GM18507 (cell line): ENCODE measurements at regions not wholly inside any gene's neighbourhood (a gene's known extent, or its start where the extent isn't known, plus 50 kb on each side); places are given as distances from the start of the nearest gene placed in this dataset.

Source experiments
- DNase-seq: peaks from one replicate; pipeline ENCODE4 v3.0.0; 2011; ENCODE audit warnings: low read depth; ENCODE audit not compliant: insufficient read length; ENCODE audit errors: extremely low spot score
- FAIRE-seq: peaks from 2 replicates; lab custom pipeline; 2011; peaks lifted over from hg19 to GRCh38; lab: Jason Lieb, UNC

- DNase-seq = no peak
- FAIRE-seq = no peak
Measured at GRCh38 chr10:44828508-44829142, 82.5 kb upstream of the TMEM72 start.

- DNase-seq = no peak
- no peak for FAIRE-seq
Measured at GRCh38 chr10:44829426-44829825, 81.7 kb upstream of the TMEM72 start.

- DNase-seq (no peak), FAIRE-seq (no peak)
Measured at GRCh38 chr10:44830022-44830421, 81.1 kb upstream of the TMEM72 start.

GRCh38 chr10:44831581-44831980 is 79.6 kb upstream of the TMEM72 start:
- DNase-seq (no peak), FAIRE-seq (no peak)

DNA sequence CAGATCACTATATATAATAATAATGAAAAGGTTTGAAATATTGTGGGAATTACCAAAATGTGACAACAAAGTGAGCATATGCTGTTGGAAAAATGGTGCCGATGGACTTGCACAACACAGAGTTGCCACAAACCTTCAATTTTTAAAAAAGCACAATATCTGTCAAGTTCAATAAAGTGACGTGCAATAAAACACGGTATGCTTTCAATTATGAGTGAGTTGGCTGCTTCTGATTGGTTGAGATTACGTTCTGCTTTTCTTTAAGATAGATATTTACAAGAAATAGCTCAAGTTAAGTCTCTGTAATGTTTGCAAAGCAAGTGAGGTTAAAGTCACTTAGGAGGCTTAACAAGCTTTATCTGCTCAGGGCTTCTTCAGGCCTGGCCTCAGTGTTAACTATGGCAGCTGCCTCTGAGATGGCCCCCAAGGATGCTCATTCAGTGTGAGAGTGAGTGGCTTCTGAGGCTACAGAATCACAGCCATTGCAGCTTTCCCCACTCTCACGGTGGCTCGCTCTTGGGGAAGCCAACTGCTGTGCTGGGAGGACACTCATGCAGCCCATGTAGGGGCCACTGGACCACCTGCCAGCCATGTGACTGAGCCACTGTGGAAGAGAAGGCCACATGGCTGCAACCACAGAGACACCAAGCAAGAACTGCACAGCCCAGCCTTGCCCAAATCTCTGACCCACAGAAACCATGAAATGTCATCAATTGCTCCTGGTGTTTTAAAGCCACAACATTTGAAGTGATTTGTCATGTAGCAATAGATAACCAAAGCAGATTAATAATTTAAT is 78.3 kb upstream of the TMEM72 start:
- no peak for DNase-seq
- FAIRE-seq = no peak

DNA sequence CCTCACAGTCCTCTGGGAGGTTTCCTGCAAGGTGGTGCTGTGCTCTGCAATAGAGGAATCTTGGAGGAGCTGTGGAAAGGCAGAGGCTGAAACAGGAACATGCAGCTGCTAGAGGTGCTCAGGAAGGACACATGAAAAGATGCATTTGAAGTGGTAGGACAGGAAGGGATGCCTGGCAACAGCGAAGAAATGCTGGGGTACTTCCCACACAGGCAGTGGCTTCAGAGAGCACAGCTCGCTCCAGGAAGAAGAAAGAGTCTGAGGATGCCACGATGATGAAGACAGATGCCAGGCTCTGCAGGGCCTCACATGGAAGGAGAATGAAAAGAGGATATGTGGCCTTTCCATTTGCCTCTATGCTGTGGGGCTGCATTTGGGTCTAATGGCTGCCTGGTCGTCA is 77.0 kb upstream of the TMEM72 start:
- no peak for DNase-seq

GRCh38 chr10:44835300-44835699 is 75.8 kb upstream of the TMEM72 start:
- DNase-seq (no peak), FAIRE-seq (no peak)

More for the DNA sequence above, 77.0 kb upstream of the TMEM72 start:
- no peak for FAIRE-seq

DNA sequence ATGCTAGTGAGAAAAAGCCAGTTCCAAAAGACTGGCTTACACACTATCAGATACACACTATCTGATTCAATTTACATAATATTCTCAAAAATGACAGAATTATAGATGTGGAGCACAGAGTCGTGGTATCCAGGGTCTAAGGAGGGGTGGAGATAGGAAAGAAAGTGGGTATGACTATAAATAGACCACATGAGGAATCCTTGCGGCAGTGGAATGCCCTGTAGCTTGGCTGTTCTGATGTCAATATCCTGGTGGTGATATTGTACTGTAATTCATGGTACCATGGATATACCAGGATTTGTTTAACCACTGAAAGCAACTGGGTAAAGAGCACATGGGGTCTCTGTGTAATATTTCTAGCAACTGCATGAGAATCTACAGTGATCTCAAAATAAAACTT is 67.7 kb upstream of the TMEM72 start:
- DNase-seq (no peak), FAIRE-seq (no peak)

DNA sequence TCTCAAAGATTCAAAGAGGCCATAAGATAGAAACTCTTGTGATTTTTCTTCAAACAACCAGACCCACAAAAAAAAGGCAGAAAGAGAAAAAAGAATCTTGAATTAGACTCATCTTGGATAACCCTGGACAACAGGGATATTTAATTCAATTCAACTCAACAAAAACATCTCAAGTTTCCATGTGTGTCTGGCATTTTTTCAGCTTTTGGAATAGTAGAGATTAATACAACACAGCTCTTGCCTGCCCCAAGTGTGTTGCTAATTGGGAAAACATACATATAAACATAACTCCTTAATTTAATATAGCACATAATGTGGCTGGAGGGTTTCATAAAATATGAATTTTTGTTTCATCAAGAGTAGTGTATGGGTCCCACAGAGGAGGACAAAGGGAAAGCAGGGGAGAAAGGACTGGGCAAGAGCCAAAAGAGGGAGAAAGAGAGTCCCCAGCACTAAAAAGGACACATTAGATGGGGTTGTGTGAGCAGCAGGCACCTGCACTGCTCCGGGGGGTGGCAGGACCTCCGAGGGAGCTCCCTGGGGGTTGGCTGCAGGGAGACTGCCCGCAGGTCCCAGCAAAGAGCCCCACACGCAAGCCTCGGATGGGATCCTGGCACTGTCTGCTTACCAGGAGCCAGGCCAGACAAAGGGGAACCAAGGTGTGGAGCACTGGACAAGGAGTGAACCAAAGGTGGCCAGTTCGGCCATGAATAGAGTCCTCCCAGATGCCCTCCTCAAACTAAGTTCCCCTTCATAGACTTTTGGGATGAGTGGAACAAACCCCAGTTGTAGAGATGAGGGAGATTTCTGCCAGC is 65.6 kb upstream of the TMEM72 start:
- FAIRE-seq (no peak), DNase-seq (no peak)

DNA sequence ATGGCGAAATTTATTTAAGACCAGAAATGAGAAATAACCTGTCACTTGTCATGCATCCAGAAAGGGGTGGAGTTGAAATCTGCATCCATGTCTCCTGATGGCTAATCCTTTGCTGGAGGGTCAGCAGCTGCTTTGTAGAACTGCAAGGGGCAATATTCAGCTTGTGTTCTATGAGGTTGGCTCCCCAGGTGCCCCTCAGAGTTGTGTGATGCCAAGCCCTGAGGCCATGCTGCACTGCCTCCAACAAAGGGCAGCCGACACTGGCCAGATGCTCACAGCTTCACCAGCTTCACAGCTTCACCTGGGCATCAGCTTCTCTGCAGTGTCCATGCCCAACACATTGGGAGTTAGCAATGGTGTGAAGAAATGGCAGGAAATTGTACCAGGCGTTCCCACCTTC is 64.0 kb upstream of the TMEM72 start:
- FAIRE-seq (no peak), DNase-seq (no peak)

DNA sequence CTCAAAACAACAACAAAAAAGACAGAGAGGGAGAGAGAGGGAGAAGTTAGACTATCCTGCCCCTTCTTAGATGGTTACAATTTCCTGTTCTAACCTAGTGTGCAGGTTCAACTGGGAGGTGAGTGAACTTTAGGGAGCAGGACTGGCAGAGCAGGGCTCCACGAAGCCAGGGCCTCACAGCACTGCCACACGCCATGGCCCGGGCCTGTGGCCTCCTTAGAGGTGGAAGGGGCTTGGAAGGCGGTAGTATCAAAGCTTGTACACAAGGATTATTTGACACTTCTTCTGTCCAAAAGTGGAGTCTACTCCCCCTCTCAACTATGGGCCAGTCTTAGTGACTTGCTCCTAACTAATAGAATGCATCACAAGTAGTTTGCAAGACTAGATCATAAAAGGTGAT is 62.9 kb upstream of the TMEM72 start:
- FAIRE-seq (no peak), DNase-seq (no peak)

DNA sequence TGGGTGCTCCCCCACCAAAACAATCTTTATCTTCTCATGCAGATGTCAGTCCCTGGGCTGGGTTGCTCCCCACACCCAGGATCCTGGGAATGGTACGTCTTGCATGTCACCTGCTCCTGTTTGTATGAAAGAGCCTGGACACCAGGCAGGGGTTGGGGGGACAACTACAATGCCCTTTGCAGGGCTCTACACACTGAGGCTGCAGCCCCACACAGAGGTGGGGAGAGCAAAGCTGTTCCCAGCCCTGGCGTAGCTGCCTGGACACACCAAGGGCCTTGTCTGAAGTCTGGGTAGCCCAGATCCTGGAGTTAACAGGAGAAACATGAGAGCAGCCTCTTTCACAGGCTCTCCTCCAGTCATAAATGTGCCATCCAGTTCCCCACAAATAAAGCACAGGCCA is 61.2 kb upstream of the TMEM72 start:
- DNase-seq (no peak), FAIRE-seq (no peak)

- no peak for FAIRE-seq
- DNase-seq = no peak
Measured at GRCh38 chr10:44850356-44850934, 60.7 kb upstream of the TMEM72 start.

DNA sequence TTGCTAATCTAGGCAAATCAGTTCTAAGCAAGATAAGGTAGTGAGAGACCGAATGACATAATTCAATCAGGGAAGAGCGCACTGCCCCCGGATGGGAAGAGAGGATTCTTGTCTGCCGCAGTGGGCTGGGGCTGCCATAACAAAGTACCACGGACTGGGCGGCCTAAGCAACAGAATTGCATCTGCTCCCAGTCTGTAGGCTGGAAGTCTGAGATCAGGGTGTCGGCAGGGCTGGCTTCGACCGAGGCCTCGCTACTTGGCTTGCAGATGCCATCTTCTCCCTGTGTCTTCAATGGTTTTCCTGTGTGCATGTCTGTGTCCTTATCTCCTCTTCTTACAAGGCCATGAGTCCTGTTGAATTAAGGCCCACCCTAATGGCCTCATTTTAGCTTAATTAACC is 59.7 kb upstream of the TMEM72 start:
- DNase-seq (no peak), FAIRE-seq (no peak)

- FAIRE-seq (no peak), DNase-seq (no peak)
Measured at GRCh38 chr10:44851881-44852280, 59.3 kb upstream of the TMEM72 start.

DNA sequence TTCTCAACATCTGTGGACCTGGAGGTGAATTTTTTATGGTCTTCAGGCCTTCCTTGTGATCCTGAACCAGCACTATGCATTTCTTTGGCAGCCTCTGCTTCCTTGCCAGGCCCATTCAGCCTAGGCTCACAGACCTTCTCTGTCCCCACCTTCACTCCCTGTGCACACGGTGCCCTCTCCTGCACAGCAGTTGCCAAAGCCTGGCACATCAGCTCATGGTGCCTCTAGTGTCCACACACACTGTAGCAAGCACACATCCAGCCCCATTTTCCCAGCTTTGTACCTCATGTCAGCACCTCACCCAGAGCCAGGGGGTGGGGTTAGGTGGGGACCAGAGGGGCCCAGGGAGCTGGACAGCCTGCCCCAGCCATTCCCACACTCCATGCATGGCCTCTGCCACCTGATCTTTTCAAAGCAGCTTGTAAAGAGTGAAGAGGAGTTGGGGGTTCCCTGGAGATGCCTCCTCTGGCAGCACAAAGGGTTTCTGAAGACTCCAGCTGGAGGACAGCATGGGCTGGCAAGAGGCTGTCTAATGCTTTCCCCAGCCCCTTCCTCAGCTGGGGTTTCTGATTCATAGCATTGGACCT is 57.9 kb upstream of the TMEM72 start:
- FAIRE-seq (no peak), DNase-seq (no peak)

GRCh38 chr10:44853796-44854195 is 57.3 kb upstream of the TMEM72 start:
- DNase-seq (no peak), FAIRE-seq (no peak)

- FAIRE-seq (no peak), DNase-seq (no peak)
Measured at GRCh38 chr10:44854693-44855350, 56.3 kb upstream of the TMEM72 start.

DNA sequence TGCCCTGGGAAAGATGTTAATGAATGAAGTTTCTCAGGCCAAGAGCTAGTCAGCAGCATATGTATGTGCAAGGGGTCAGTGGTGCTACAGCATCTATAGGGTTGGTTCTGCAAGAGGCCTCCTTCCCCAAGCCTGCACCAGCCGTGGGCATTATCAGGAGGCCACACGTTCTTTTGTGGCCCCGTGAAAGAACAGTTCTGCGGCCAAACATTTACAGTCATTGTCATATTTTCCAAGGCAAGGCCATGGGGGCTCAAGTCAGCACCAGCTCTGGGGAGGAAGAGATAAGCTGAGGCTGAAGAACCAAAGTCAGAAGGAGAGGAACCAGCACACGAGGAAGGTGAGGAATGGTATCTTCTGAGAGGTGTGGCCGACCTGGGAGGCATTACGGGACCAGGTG is 54.4 kb upstream of the TMEM72 start:
- no peak for FAIRE-seq
- DNase-seq = no peak
